Neural cell (in vitro differentiated cells): ENCODE measurements at regions not wholly inside any gene's neighbourhood (a gene's known extent, or its start where the extent isn't known, plus 50 kb on each side); places are given as distances from the start of the nearest gene placed in this dataset.

ENCODE experiments used
- H2AFZ ChIP-seq: fragments of 200-600, 300-800 bp; sonication (generic), shearing (Covaris generic); 2 replicates; pipeline ENCODE4 v1.6.0; 2014; ENCODE audit warnings: low read depth, mild to moderate bottlenecking, antibody characterized with exemption, low read length, moderate library complexity
- H3F3A ChIP-seq: fragments of 200-600 bp; shearing (Covaris generic); 2 replicates; pipeline ENCODE4 v1.6.1; 2016; ENCODE audit warnings: mild to moderate bottlenecking, moderate library complexity, mixed read lengths, antibody characterized with exemption, low read length; ENCODE audit not compliant: insufficient read depth, poor library complexity, severe bottlenecking
- H3K27ac ChIP-seq: fragments of 200-600, 300-800 bp; sonication (generic), shearing (Covaris generic); 2 replicates; pipeline ENCODE4 v1.5.1; 2014; ENCODE audit warnings: mild to moderate bottlenecking, low read length, moderate library complexity
- H3K27me3 ChIP-seq: fragments of 300-800, 200-600 bp; sonication (generic), shearing (Covaris generic); 2 replicates; pipeline ENCODE4 v1.6.0; 2014; ENCODE audit warnings: mild to moderate bottlenecking, low read depth, low read length, moderate library complexity; ENCODE audit not compliant: insufficient read depth
- H3K36me3 ChIP-seq: fragments of 300-800, 200-600 bp; sonication (generic), shearing (Covaris generic); 2 replicates; pipeline ENCODE4 v1.5.1; 2014; ENCODE audit warnings: mild to moderate bottlenecking, antibody characterized with exemption, low read length, moderate library complexity; ENCODE audit not compliant: insufficient read depth
- H3K4me2 ChIP-seq: fragments of 300-800, 200-600 bp; sonication (generic), shearing (Covaris generic); 2 replicates; pipeline ENCODE4 v1.6.0; 2014; ENCODE audit warnings: mild to moderate bottlenecking, low read length
- H3K4me3 ChIP-seq: fragments of 300-800, 200-600 bp; sonication (generic), shearing (Covaris generic); 2 replicates; pipeline ENCODE4 v1.5.1; 2014; ENCODE audit warnings: mild to moderate bottlenecking, low read length, moderate library complexity
- H3K79me2 ChIP-seq: fragments of 200-600 bp; shearing (Covaris generic); replicated peaks from 2 replicates; pipeline ENCODE4 v1.6.0; 2014; ENCODE audit warnings: mild to moderate bottlenecking, low read length, moderate library complexity; ENCODE audit not compliant: insufficient read depth
- H3K9ac ChIP-seq: fragments of 300-800, 200-600 bp; sonication (generic), shearing (Covaris generic); 2 replicates; pipeline ENCODE4 v1.6.1; 2016; ENCODE audit warnings: mild to moderate bottlenecking, low read length, mixed read lengths
- H3K9me2 ChIP-seq: fragments of 200-600 bp; shearing (Covaris generic); 2 replicates; pipeline ENCODE4 v1.6.1; 2016; ENCODE audit warnings: mild to moderate bottlenecking, low read length, mixed read lengths; ENCODE audit not compliant: insufficient read depth
- H3K9me3 ChIP-seq: fragments of 200-600, 300-800 bp; sonication (generic), shearing (Covaris generic); 2 replicates; pipeline ENCODE4 v1.6.1; 2016; ENCODE audit warnings: mild to moderate bottlenecking, mixed run types, low read length, moderate library complexity, mixed read lengths
- H4K20me1 ChIP-seq: fragments of 200-600 bp; shearing (Covaris generic); 2 replicates; pipeline ENCODE4 v1.6.1; 2016; ENCODE audit warnings: mild to moderate bottlenecking, mixed run types; ENCODE audit not compliant: insufficient read depth
- CTCF ChIP-seq: fragments of 450-650 bp; IDR thresholded peaks from 2 replicates; pipeline ENCODE4 v1.5.1; 2014; ENCODE audit warnings: antibody characterized with exemption, mild to moderate bottlenecking, moderate library complexity; ENCODE audit not compliant: poor library complexity, severe bottlenecking
- EP300 ChIP-seq: fragments of 450-650 bp; conservative IDR thresholded peaks from 2 replicates; pipeline ENCODE4 v1.6.1; 2014; ENCODE audit warnings: antibody characterized with exemption, mild to moderate bottlenecking, moderate library complexity; ENCODE audit not compliant: poor library complexity, severe bottlenecking
- EZH2 ChIP-seq: fragments of 200-600, 300-800 bp; shearing (Covaris generic), sonication (generic); IDR thresholded peaks from 2 replicates; pipeline ENCODE4 v1.6.1; 2014; ENCODE audit warnings: antibody characterized with exemption, low read length, borderline replicate concordance, mild to moderate bottlenecking; ENCODE audit not compliant: insufficient read depth, poor library complexity, severe bottlenecking
- MXI1 ChIP-seq: fragments of 450-650 bp; conservative IDR thresholded peaks from 2 replicates; pipeline ENCODE4 v1.6.1; 2014; ENCODE audit warnings: antibody characterized with exemption, mild to moderate bottlenecking; ENCODE audit not compliant: poor library complexity, severe bottlenecking
- POLR2AphosphoS5 ChIP-seq: IDR thresholded peaks from 2 replicates; pipeline ENCODE4 v1.6.1; 2012
- RAD21 ChIP-seq: fragments of 450-650 bp; conservative IDR thresholded peaks from 2 replicates; pipeline ENCODE4 v1.6.1; 2014; ENCODE audit warnings: antibody characterized with exemption, mild to moderate bottlenecking, moderate library complexity
- REST ChIP-seq: IDR thresholded peaks from 2 replicates; pipeline ENCODE4 v1.6.1; 2012; ENCODE audit warnings: borderline replicate concordance
- SMC3 ChIP-seq: fragments of 450-650 bp; conservative IDR thresholded peaks from 2 replicates; pipeline ENCODE4 v1.6.1; 2014; ENCODE audit warnings: antibody characterized with exemption, mild to moderate bottlenecking, moderate library complexity; ENCODE audit not compliant: poor library complexity
- TAF1 ChIP-seq: IDR thresholded peaks from 2 replicates; pipeline ENCODE4 v1.6.1; 2012; ENCODE audit warnings: low read depth

GRCh38 chr1:219352961-219353651, 179.4 kb downstream of the LYPLAL1 start:
- Histone ChIP-seq H3K4me2 (no peak overlapping the region), H3K4me3 (no peak overlapping the region), H3K79me2 (no peaks in the 10 kb centered on the region), H3K9me3 (no peaks in the 10 kb centered on the region), H3K36me3 (no peaks in the 10 kb centered on the region), H3F3A (no peaks in the 10 kb centered on the region), H3K9ac (no peak overlapping the region), H3K27me3 (no peaks in the 10 kb centered on the region), H2AFZ (no peak overlapping the region), H3K27ac (no peak overlapping the region), H3K9me2 (no peaks in the 10 kb centered on the region), H4K20me1 (no peaks in the 10 kb centered on the region)
- TF ChIP-seq POLR2AphosphoS5 (no peak), MXI1 (no peak), TAF1 (no peak), EP300 (no peak), SMC3 (no peak)

- Histone ChIP-seq H3K36me3 (no peaks in the 10 kb centered on the region), H3K4me3 (no peak overlapping the region), H4K20me1 (no peaks in the 10 kb centered on the region), H3K9ac (no peak overlapping the region), H3K27ac (no peak overlapping the region), H3K4me2 (no peak overlapping the region), H3K9me2 (no peaks in the 10 kb centered on the region), H3K79me2 (no peaks in the 10 kb centered on the region), H2AFZ (no peak overlapping the region), H3F3A (no peaks in the 10 kb centered on the region), H3K9me3 (peaks cover 5% of the 10 kb centered on the region), H3K27me3 (no peaks in the 10 kb centered on the region)
- TF ChIP-seq REST (no peak), SMC3 (no peak), RAD21 (no peak), EP300 (no peak), MXI1 (no peak), CTCF (no peak), TAF1 (no peak), EZH2 (no peak), POLR2AphosphoS5 (no peak)
These were observed 176.7 kb downstream of the LYPLAL1 start for GRCh38 chr1:219350172-219350931.
